ENCODE measurements at regions not wholly inside any gene's neighbourhood (a gene's known extent, or its start where the extent isn't known, plus 50 kb on each side); places are given as distances from the start of the nearest gene placed in this dataset.
"Not testable (repeated sequence)": the region's sequence is repeated elsewhere in the genome, so short reads cannot be mapped to it uniquely, and the experiment has no call there.

- DNase-seq = no peak
Measured at GRCh38 chr5:155696362-155696761, 630.6 kb upstream of the SGCD start.

GRCh38 chr5:155697236-155697635, 629.7 kb upstream of the SGCD start:
- Histone ChIP-seq H3K27ac (no peak overlapping the region), H3K27me3 (no peaks in the 10 kb centered on the region), H3K4me1 (no peaks in the 10 kb centered on the region), H3K9me3 (no peaks in the 10 kb centered on the region), H3K4me3 (no peak overlapping the region), H3K36me3 (no peaks in the 10 kb centered on the region)
- TF ChIP-seq CTCF (IDR thresholded peaks at IDR 0.05) = no peak
- ATAC-seq (no peak), DNase-seq (no peak)
- intact Hi-C loops (cut with DNase I) = no loop called here

More at GRCh38 chr5:155696362-155696761, 630.6 kb upstream of the SGCD start:
- no peak overlapping the region for H3K4me3 ChIP-seq
- no peak for TF ChIP-seq CTCF (IDR thresholded peaks at IDR 0.05)
- H3K9me3 ChIP-seq = no peaks in the 10 kb centered on the region
- H3K27me3 ChIP-seq = no peaks in the 10 kb centered on the region
- ATAC-seq = no peak
- intact Hi-C loops (cut with DNase I) = no loop called here
- H3K4me1 ChIP-seq = no peaks in the 10 kb centered on the region
- H3K36me3 ChIP-seq = no peaks in the 10 kb centered on the region
- H3K27ac ChIP-seq = no peak overlapping the region

- TF ChIP-seq CTCF (IDR thresholded peaks at IDR 0.05) = no peak
- no peak overlapping the region for H3K27ac ChIP-seq
- intact Hi-C loops (cut with DNase I) = no loop called here
- no peaks in the 10 kb centered on the region for H3K9me3 ChIP-seq
- ATAC-seq (no peak), DNase-seq (no peak)
- no peaks in the 10 kb centered on the region for H3K27me3 ChIP-seq
- no peak overlapping the region for H3K4me3 ChIP-seq
- no peaks in the 10 kb centered on the region for H3K36me3 ChIP-seq
- no peaks in the 10 kb centered on the region for H3K4me1 ChIP-seq
Measured at GRCh38 chr5:155699385-155699784, 627.6 kb upstream of the SGCD start.

GRCh38 chr5:155700333-155700732, 626.6 kb upstream of the SGCD start:
- Histone ChIP-seq H3K27ac (no peak overlapping the region), H3K27me3 (no peaks in the 10 kb centered on the region), H3K9me3 (no peaks in the 10 kb centered on the region), H3K4me1 (no peaks in the 10 kb centered on the region), H3K36me3 (no peaks in the 10 kb centered on the region), H3K4me3 (no peak overlapping the region)
- intact Hi-C loops (cut with DNase I) = no loop called here
- no peak for TF ChIP-seq CTCF (IDR thresholded peaks at IDR 0.05)
- ATAC-seq = no peak
- DNase-seq = no peak

GRCh38 chr5:155711882-155712281, 615.1 kb upstream of the SGCD start:
- no peaks in the 10 kb centered on the region for H3K4me1 ChIP-seq
- intact Hi-C loops (cut with DNase I) = no loop called here
- peak; percentile 28 for ATAC-seq
- no peaks in the 10 kb centered on the region for H3K36me3 ChIP-seq
- no peak for DNase-seq
- no peaks in the 10 kb centered on the region for H3K27me3 ChIP-seq
- no peak overlapping the region for H3K27ac ChIP-seq
- H3K9me3 ChIP-seq = no peaks in the 10 kb centered on the region
- TF ChIP-seq CTCF (IDR thresholded peaks at IDR 0.05) = no peak
- no peak overlapping the region for H3K4me3 ChIP-seq

GRCh38 chr5:155714435-155714834, 612.5 kb upstream of the SGCD start:
- H3K9me3 ChIP-seq; H3K4me1 ChIP-seq; H3K36me3 ChIP-seq; H3K27me3 ChIP-seq; H3K27ac ChIP-seq; intact Hi-C loops (cut with DNase I); DNase-seq; H3K4me3 ChIP-seq; ATAC-seq: not testable (repeated sequence)
